ENCODE measurements at regions not wholly inside any gene's neighbourhood (a gene's known extent, or its start where the extent isn't known, plus 50 kb on each side); places are given as distances from the start of the nearest gene placed in this dataset.

- TF ChIP-seq CTCF (conservative IDR thresholded peaks at IDR 0.05; ENCODE audit: low read length) (no peak), EZH2phosphoT487 (IDR thresholded peaks at IDR 0.05; ENCODE audit: borderline replicate concordance, low read depth, low read length) (no peak)
These were observed 55.2 kb upstream of the WDR26 start for GRCh38 chr1:224489534-224490365.
